Endothelial cell of umbilical vein (primary cell): ENCODE measurements at regions not wholly inside any gene's neighbourhood (a gene's known extent, or its start where the extent isn't known, plus 50 kb on each side); places are given as distances from the start of the nearest gene placed in this dataset.

Source experiments
- BruUV-seq: library from RNA; stranded (reverse); fragments of 400-500 nt; replicated peaks from 2 replicates; lab custom pipeline; 2021; lab: Mats Ljungman, UMichigan
- CTCF ChIA-PET: fragments of 300-600, 350-600 bp; sonication (Branson Sonifier 250); formaldehyde crosslinking; loops from one replicate; lab custom pipeline; 2021; ENCODE audit warnings: antibody characterized with exemption, inconsistent platforms; lab: Charles Lee
- POLR2A ChIA-PET: fragments of 300-600, 350-600 bp; sonication (Branson Sonifier 250); formaldehyde crosslinking; loops from one replicate; lab custom pipeline; 2021; ENCODE audit warnings: antibody characterized with exemption, inconsistent platforms; lab: Charles Lee
- DNase-seq: peaks from one replicate; pipeline ENCODE4 v3.0.0-alpha.2; 2011; ENCODE audit warnings: low read depth, low spot score
- FAIRE-seq: peaks from 2 replicates; lab custom pipeline; 2011; peaks lifted over from hg19 to GRCh38; lab: Jason Lieb, UNC
- H2AFZ ChIP-seq: 2 replicates; pipeline ENCODE4 v1.6.0; 2012; ENCODE audit warnings: low read depth, low read length, control low read depth, inconsistent platforms
- H3K27ac ChIP-seq: 2 replicates; pipeline ENCODE4 v1.5.1; 2011; ENCODE audit warnings: low read depth, mild to moderate bottlenecking, control low read depth, low read length, moderate library complexity; ENCODE audit not compliant: insufficient read depth
- H3K27me3 ChIP-seq, 2 experiments: 2 replicates each; pipeline versions ENCODE4 v1.6.0 to v1.6.1; 2011; ENCODE audit warnings: low read length in 2 of 2, mixed read lengths in 1 of 2; ENCODE audit not compliant: control insufficient read depth in 2 of 2, insufficient read depth in 2 of 2
- H3K36me3 ChIP-seq, 2 experiments: 2 replicates in 1 of 2; 3 replicates in 1 of 2; pipeline ENCODE4 v1.5.1; 2011; ENCODE audit warnings: low read length in 2 of 2, mild to moderate bottlenecking in 1 of 2, moderate library complexity in 1 of 2; ENCODE audit not compliant: control insufficient read depth in 2 of 2, insufficient read depth in 2 of 2; ENCODE audit errors: extremely low read depth in 1 of 2
- H3K4me1 ChIP-seq: 3 replicates; pipeline ENCODE4 v1.5.1; 2011; ENCODE audit warnings: mild to moderate bottlenecking, low read length; ENCODE audit not compliant: control insufficient read depth, insufficient read depth; ENCODE audit errors: extremely low read depth
- H3K4me2 ChIP-seq: 2 replicates; pipeline ENCODE4 v1.6.1; 2011; ENCODE audit warnings: low read length, control low read depth, mixed read lengths; ENCODE audit not compliant: insufficient read depth
- H3K4me3 ChIP-seq, 3 experiments: fragments of 200-600 bp in 1 of 3; sonication (generic), shearing (Covaris generic) in 1 of 3; replicated peaks in 1 of 3; 2 replicates each; pipeline ENCODE4 v1.5.1; 2011 to 2016; ENCODE audit warnings: control low read depth in 3 of 3, low read length in 3 of 3, mild to moderate bottlenecking in 2 of 3, inconsistent platforms in 1 of 3, low read depth in 1 of 3, moderate library complexity in 1 of 3; ENCODE audit not compliant: insufficient read depth in 1 of 3
- H3K79me2 ChIP-seq: 2 replicates; pipeline ENCODE4 v1.6.0; 2012; ENCODE audit warnings: low read length, inconsistent platforms; ENCODE audit not compliant: control insufficient read depth, insufficient read depth
- H3K9ac ChIP-seq: replicated peaks from 2 replicates; pipeline ENCODE3; 2011; ENCODE audit warnings: low read length, control low read depth; ENCODE audit not compliant: insufficient read depth; ENCODE audit errors: extremely low read depth
- H3K9me1 ChIP-seq: replicated peaks from 3 replicates; pipeline ENCODE4 v1.6.0; 2011; ENCODE audit warnings: mild to moderate bottlenecking, low read length; ENCODE audit not compliant: control insufficient read depth, insufficient read depth; ENCODE audit errors: extremely low read depth
- H3K9me3 ChIP-seq: replicated peaks from 2 replicates; pipeline ENCODE4 v1.5.1; 2012; ENCODE audit warnings: low read length, inconsistent platforms; ENCODE audit not compliant: control insufficient read depth, insufficient read depth
- H4K20me1 ChIP-seq: replicated peaks from 2 replicates; pipeline ENCODE3; 2011; ENCODE audit warnings: mild to moderate bottlenecking, low read length; ENCODE audit not compliant: control insufficient read depth, insufficient read depth; ENCODE audit errors: extremely low read depth
- EZH2 ChIP-seq: IDR thresholded peaks from 2 replicates; pipeline ENCODE4 v1.6.1; 2012; ENCODE audit warnings: borderline replicate concordance, low read depth, mild to moderate bottlenecking, moderate library complexity, low read length, inconsistent platforms; ENCODE audit not compliant: severe bottlenecking
- FOS ChIP-seq: IDR thresholded peaks from 2 replicates; pipeline ENCODE4 v1.6.1; 2011; ENCODE audit warnings: mild to moderate bottlenecking, low read length, moderate library complexity, borderline replicate concordance; ENCODE audit not compliant: insufficient read depth
- GATA2 ChIP-seq: IDR thresholded peaks from 2 replicates; pipeline ENCODE4 v1.7.0; 2011; ENCODE audit warnings: low read depth, mild to moderate bottlenecking, moderate library complexity, mixed read lengths, low read length; ENCODE audit not compliant: insufficient read length, insufficient read depth
- JUN ChIP-seq: IDR thresholded peaks from 2 replicates; pipeline ENCODE4 v1.6.1; 2011; ENCODE audit warnings: borderline replicate concordance, low read depth; ENCODE audit not compliant: insufficient read length, insufficient read depth
- MAX ChIP-seq: IDR thresholded peaks from 2 replicates; pipeline ENCODE4 v1.6.1; 2011; ENCODE audit not compliant: insufficient read depth, insufficient read length
- MYC ChIP-seq: IDR thresholded peaks from one replicate; pipeline ENCODE4 v1.6.1; 2011; ENCODE audit warnings: mild to moderate bottlenecking, low read depth, low read length
- POLR2A ChIP-seq: IDR thresholded peaks from 2 replicates; pipeline ENCODE4 v1.6.1; 2012; ENCODE audit warnings: low read depth, mild to moderate bottlenecking, control low read depth, low read length
- POLR2AphosphoS5 ChIP-seq: IDR thresholded peaks from 2 replicates; pipeline ENCODE4 v1.6.1; 2012; ENCODE audit warnings: low read depth, mild to moderate bottlenecking, control low read depth, low read length, moderate library complexity; ENCODE audit not compliant: insufficient read depth
- dilution Hi-C: fragments of 300-500 bp; cut with MboI; formaldehyde crosslinking; loops from one replicate; pipeline ENCODE4 v1.15.0; 2019; ENCODE audit warnings: low sequenced_read_pairs; ENCODE audit not compliant: extremely low pct_ligation_motif_present
- intact Hi-C: fragments of 100-400 bp; cut with micrococcal nuclease; formaldehyde crosslinking; loops from one replicate; pipeline ENCODE4 v1.10.0; 2022
- TF ChIP-seq, protein P1 (sequence below), 2 donors: IDR thresholded peaks; 1 replicate in 1 of 2; 2 replicates in 1 of 2; pipeline ENCODE4 v1.5.1; 2011; ENCODE audit warnings: low read length in 2 of 2, mild to moderate bottlenecking in 2 of 2, moderate library complexity in 2 of 2, control low read depth in 1 of 2, inconsistent platforms in 1 of 2, low read depth in 1 of 2; ENCODE audit not compliant: insufficient read depth in 1 of 2; ENCODE audit errors: extremely low read depth in 1 of 2

- Histone ChIP-seq H3K4me2 (peak overlapping the region; percentile 55), H3K27me3 (no peaks in the 10 kb centered on the region), H3K4me3 (no peak overlapping the region), H3K9me1 (no peaks in the 10 kb centered on the region), H3K9me3 (no peaks in the 10 kb centered on the region), H3K9ac (peak overlapping the region; percentile 66), H3K4me1 (peaks cover 28% of the 10 kb centered on the region), H3K27ac (peak overlapping the region; percentile 95), H2AFZ (peak overlapping the region; percentile 58), H3K36me3 (no peaks in the 10 kb centered on the region), H3K79me2 (no peaks in the 10 kb centered on the region), H4K20me1 (no peaks in the 10 kb centered on the region)
- CTCF ChIA-PET: interaction anchor here (0.6 to 1.6 kb wide), 7 partner anchors 10 to 504 kb away, joined by 3 to 7 read pairs (median 4); no protein-coding TSS in a partner anchor
- TF ChIP-seq JUN: peak; percentile 35
- peak; percentile 63 for TF ChIP-seq FOS
- TF ChIP-seq EZH2: no peak
- no peak for TF ChIP-seq GATA2
- TF ChIP-seq POLR2AphosphoS5: peak; percentile 54
- intact Hi-C loops (loop anchor here (1.0 to 5.0 kb wide), 5 partner anchors 29 to 400 kb away; no protein-coding TSS in a partner anchor), dilution Hi-C loops (no loop called here)
- TSS peak; percentile 30 for BruUV-seq
- POLR2A ChIA-PET: interaction anchor here (0.7 kb wide), 1 partner anchor 221 kb away, joined by 6 read pairs; no protein-coding TSS in a partner anchor
- FAIRE-seq (peak; percentile 99), DNase-seq (peak; percentile 98)
Observed at GRCh38 chr20:52031563-52032303, 159.8 kb downstream of the ZFP64 start.

- H2AFZ ChIP-seq: peak overlapping the region; percentile 58
- no peak for TF ChIP-seq GATA2
- no peak for TF ChIP-seq JUN
- no peak for TF ChIP-seq MAX
- no peak for TF ChIP-seq POLR2AphosphoS5
- no peak for TF ChIP-seq MYC
- TF ChIP-seq POLR2A: no peak
- TF ChIP-seq FOS: no peak
- TF ChIP-seq, protein P1, sequence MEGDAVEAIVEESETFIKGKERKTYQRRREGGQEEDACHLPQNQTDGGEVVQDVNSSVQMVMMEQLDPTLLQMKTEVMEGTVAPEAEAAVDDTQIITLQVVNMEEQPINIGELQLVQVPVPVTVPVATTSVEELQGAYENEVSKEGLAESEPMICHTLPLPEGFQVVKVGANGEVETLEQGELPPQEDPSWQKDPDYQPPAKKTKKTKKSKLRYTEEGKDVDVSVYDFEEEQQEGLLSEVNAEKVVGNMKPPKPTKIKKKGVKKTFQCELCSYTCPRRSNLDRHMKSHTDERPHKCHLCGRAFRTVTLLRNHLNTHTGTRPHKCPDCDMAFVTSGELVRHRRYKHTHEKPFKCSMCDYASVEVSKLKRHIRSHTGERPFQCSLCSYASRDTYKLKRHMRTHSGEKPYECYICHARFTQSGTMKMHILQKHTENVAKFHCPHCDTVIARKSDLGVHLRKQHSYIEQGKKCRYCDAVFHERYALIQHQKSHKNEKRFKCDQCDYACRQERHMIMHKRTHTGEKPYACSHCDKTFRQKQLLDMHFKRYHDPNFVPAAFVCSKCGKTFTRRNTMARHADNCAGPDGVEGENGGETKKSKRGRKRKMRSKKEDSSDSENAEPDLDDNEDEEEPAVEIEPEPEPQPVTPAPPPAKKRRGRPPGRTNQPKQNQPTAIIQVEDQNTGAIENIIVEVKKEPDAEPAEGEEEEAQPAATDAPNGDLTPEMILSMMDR (IDR thresholded peaks at IDR 0.05; ENCODE audit: extremely low read depth in 1 of 2, insufficient read depth in 1 of 2, low read depth in 1 of 2, low read length in 2 of 2): no peak
- no peak for TF ChIP-seq EZH2
- no peaks in the 10 kb centered on the region for H4K20me1 ChIP-seq
- H3K9me1 ChIP-seq: no peaks in the 10 kb centered on the region
- H3K9me3 ChIP-seq: no peaks in the 10 kb centered on the region
- H3K4me3 ChIP-seq: no peak overlapping the region
- no peaks in the 10 kb centered on the region for H3K27me3 ChIP-seq
- H3K27ac ChIP-seq: peak overlapping the region; percentile 95
- FAIRE-seq (no peak), DNase-seq (no peak)
- H3K9ac ChIP-seq: peak overlapping the region; percentile 66
- no peaks in the 10 kb centered on the region for H3K79me2 ChIP-seq
- dilution Hi-C loops: no loop called here
- intact Hi-C loops: loop anchor here (1.0 to 5.0 kb wide), 5 partner anchors 29 to 400 kb away; no protein-coding TSS in a partner anchor
- POLR2A ChIA-PET: interaction anchor here (0.7 kb wide), 1 partner anchor 220 kb away, joined by 6 read pairs; no protein-coding TSS in a partner anchor
- BruUV-seq: no TSS peak
- H3K36me3 ChIP-seq: no peaks in the 10 kb centered on the region
- peak overlapping the region; percentile 55 for H3K4me2 ChIP-seq
- CTCF ChIA-PET: interaction anchor here (0.6 to 1.6 kb wide), 7 partner anchors 10 to 1529 kb away, joined by 3 to 7 read pairs (median 4); no protein-coding TSS in a partner anchor
- H3K4me1 ChIP-seq: peaks cover 28% of the 10 kb centered on the region
Observed at GRCh38 chr20:52031206-52031562, 160.4 kb downstream of the ZFP64 start.
